AG04450 (cell line): ENCODE measurements at regions not wholly inside any gene's neighbourhood (a gene's known extent, or its start where the extent isn't known, plus 50 kb on each side); places are given as distances from the start of the nearest gene placed in this dataset.

Experiments used
- CTCF ChIA-PET: fragments of 300-600, 350-600 bp; formaldehyde crosslinking; extraction: SDS; loops from one replicate; lab custom pipeline; 2022; ENCODE audit warnings: antibody characterized with exemption, inconsistent platforms; lab: Charles Lee
- POLR2A ChIA-PET: fragments of 350-600 bp; formaldehyde crosslinking; extraction: SDS; loops from one replicate; lab custom pipeline; 2021; ENCODE audit warnings: antibody characterized with exemption, inconsistent platforms; lab: Yijun Ruan, JAX
- DNase-seq: peaks from one replicate; pipeline ENCODE4 v3.0.0-alpha.2; 2011; ENCODE audit warnings: low read depth, low spot score
- H3K27ac ChIP-seq: one replicate; pipeline ENCODE4 v1.5.1; 2012; ENCODE audit warnings: low read depth, low read length, control low read depth
- H3K27me3 ChIP-seq: one replicate; pipeline ENCODE4 v1.6.0; 2012; ENCODE audit warnings: low read length; ENCODE audit not compliant: control insufficient read depth, insufficient read depth
- H3K4me3 ChIP-seq: 2 replicates; pipeline ENCODE4 v1.5.1; 2011; ENCODE audit warnings: mild to moderate bottlenecking, low read depth, low read length, control low read depth
- H3K9me3 ChIP-seq: 2 replicates; pipeline ENCODE4 v1.5.1; 2012; ENCODE audit warnings: low read length; ENCODE audit not compliant: control insufficient read depth, insufficient read depth
- TF ChIP-seq, protein P1 (sequence below): IDR thresholded peaks from 2 replicates; pipeline ENCODE4 v1.5.1; 2011; ENCODE audit warnings: low read depth, low read length, control low read depth, inconsistent platforms

DNA sequence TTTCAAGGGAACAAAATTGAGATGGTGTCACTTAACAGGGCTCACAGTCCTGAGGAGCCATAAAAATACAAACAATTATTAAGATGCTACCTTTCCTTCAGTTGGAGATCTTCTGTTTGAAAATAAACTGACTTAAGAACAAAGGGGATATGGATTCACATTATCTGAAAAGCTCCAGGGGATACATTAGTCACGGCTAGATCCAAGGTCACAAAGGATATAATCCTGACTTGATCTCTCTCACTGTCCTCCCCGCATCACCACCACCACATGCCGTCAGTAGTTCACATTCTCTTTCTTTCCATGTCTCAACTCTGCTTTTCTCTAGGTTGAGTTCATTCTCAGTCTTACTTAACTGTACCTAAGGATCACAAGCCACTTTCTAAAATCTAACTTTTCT is 530.4 kb upstream of the MARCKS start:
- ChIA-PET POLR2A (no interaction called here), CTCF (no interaction called here)
- Histone ChIP-seq H3K27me3 (no peaks in the 10 kb centered on the region), H3K9me3 (no peaks in the 10 kb centered on the region), H3K4me3 (no peak overlapping the region), H3K27ac (no peak overlapping the region)
- TF ChIP-seq, protein P1, sequence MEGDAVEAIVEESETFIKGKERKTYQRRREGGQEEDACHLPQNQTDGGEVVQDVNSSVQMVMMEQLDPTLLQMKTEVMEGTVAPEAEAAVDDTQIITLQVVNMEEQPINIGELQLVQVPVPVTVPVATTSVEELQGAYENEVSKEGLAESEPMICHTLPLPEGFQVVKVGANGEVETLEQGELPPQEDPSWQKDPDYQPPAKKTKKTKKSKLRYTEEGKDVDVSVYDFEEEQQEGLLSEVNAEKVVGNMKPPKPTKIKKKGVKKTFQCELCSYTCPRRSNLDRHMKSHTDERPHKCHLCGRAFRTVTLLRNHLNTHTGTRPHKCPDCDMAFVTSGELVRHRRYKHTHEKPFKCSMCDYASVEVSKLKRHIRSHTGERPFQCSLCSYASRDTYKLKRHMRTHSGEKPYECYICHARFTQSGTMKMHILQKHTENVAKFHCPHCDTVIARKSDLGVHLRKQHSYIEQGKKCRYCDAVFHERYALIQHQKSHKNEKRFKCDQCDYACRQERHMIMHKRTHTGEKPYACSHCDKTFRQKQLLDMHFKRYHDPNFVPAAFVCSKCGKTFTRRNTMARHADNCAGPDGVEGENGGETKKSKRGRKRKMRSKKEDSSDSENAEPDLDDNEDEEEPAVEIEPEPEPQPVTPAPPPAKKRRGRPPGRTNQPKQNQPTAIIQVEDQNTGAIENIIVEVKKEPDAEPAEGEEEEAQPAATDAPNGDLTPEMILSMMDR = no peak
- DNase-seq = no peak

DNA sequence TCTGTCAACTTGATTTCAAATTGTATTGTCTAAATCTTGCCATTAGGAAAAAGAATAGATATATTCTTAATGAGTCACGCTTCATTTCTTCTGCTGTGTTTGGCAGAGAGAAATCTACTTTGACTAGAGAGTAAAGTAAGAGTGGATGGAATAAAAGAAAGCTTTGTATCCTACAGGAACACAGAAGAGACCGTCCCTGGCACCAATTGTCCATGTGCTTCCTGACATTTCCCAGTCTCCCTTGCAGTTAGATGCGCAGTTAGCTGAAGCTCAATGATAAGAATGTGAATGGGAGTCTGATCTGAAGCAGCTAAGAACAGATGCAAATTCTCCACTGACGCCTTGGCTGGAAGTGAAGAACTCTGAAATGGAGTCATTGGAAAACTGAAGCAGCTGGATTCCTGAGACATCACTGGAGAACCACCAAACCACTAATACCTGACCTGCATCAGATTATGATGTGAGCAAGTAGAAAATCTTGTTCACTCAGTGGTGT is 528.2 kb upstream of the MARCKS start:
- CTCF ChIA-PET = interaction anchor here (0.9 kb wide), 2 partner anchors 22 to 530 kb away, joined by 3 read pairs; no protein-coding TSS in a partner anchor
- Histone ChIP-seq H3K4me3 (no peak overlapping the region), H3K27me3 (no peaks in the 10 kb centered on the region), H3K27ac (no peak overlapping the region), H3K9me3 (no peaks in the 10 kb centered on the region)
- POLR2A ChIA-PET = interaction anchor here (1.9 kb wide), 1 partner anchor 46 kb away, joined by 4 read pairs; no protein-coding TSS in a partner anchor
- TF ChIP-seq, protein P1 = no peak
- peak; percentile 80 for DNase-seq

DNA sequence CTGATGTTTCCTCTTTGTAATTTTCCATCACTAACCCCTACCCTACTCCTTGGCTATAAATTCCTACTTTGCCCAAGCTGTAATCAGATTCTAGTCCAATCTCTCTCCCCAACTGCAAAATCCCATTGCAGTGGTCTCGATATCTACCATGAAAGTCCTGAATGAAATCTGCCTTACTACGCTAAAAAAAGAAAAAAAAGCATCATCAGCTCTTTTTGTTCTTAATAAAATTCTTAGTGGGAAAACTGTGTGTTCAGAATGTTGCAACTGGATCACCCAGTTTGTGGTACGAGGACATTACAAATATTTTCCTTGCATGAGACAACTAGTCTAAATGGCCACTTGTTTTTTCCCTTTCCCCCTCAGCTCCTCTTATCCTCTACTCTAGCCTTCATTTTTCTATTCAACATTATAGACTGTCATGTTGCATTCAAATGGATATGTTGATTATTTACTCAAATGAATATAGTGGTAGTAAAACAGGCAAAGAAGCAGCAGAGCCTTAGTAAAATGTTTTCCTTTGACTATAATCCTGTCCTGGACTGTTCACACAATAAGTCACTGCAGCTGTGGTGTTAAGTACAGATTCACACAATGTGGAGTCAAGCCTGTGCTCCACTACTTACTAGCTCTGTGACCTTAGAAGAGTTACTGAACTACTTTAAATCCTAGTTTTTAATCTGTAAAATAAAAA is 527.1 kb upstream of the MARCKS start:
- TF ChIP-seq, protein P1 = no peak
- no peaks in the 10 kb centered on the region; the same call in 1 of the 2 replicates for H3K9me3 ChIP-seq
- no peaks in the 10 kb centered on the region for H3K27me3 ChIP-seq
- H3K27ac ChIP-seq = no peak overlapping the region
- no peak overlapping the region for H3K4me3 ChIP-seq
- DNase-seq = no peak
- CTCF ChIA-PET = no interaction called here
- POLR2A ChIA-PET = interaction anchor here (1.9 kb wide), 1 partner anchor 45 kb away, joined by 4 read pairs; no protein-coding TSS in a partner anchor

DNA sequence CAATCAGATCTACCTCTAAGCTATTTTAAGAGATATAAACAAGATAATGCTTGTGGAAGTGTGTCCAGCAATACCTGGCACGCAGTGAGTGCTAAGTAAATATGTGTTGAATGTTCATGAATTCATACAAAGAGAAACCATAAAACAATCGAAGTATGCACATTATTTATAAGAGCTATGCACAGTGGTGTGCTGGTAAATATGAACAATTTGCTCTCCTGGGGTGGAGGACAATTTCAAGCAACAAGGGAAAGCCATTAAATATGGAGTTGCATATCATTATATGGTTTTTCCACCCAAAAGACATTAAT is 526.6 kb upstream of the MARCKS start:
- H3K27me3 ChIP-seq = no peaks in the 10 kb centered on the region
- TF ChIP-seq, protein P1 = no peak
- ChIA-PET CTCF (no interaction called here), POLR2A (no interaction called here)
- DNase-seq = no peak
- H3K27ac ChIP-seq = no peak overlapping the region
- H3K4me3 ChIP-seq = no peak overlapping the region
- H3K9me3 ChIP-seq = no peaks in the 10 kb centered on the region; the same call in 1 of the 2 replicates

DNA sequence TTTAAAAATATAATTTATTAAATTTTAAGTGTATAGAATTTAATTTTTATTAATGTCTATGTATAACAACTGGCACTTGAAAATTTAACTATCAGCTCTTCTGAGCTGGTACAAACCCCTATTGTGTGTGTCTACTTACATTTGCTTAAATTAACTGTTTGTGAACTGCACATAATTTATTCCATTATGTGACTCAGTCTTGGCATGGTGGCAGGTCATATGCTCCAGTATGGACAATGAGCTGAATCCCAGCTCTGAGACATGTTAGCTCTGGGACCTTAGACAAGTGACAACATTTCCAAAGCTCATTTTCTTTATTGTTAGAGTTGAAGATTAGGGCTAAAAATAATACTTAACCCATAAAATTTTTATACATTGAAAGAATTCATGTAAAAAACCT is 526.1 kb upstream of the MARCKS start:
- POLR2A ChIA-PET = no interaction called here
- DNase-seq = no peak
- TF ChIP-seq, protein P1 = no peak
- Histone ChIP-seq H3K27ac (no peak overlapping the region), H3K4me3 (no peak overlapping the region), H3K27me3 (no peaks in the 10 kb centered on the region), H3K9me3 (no peaks in the 10 kb centered on the region; the same call in 1 of the 2 replicates)
- CTCF ChIA-PET = no interaction called here
